Keratinocyte (primary cell): ENCODE measurements at regions not wholly inside any gene's neighbourhood (a gene's known extent, or its start where the extent isn't known, plus 50 kb on each side); places are given as distances from the start of the nearest gene placed in this dataset.

ENCODE experiments used
- EZH2 ChIP-seq: IDR thresholded peaks from one replicate; pipeline ENCODE4 v1.6.1; 2012; ENCODE audit warnings: inconsistent platforms, mild to moderate bottlenecking, low read length, moderate library complexity
- TF ChIP-seq, protein P1 (sequence below), 3 experiments: IDR thresholded peaks in 1 of 3; conservative IDR thresholded peaks in 1 of 3; optimal IDR thresholded peaks in 1 of 3; 2 replicates in 2 of 3; 3 replicates in 1 of 3; pipeline versions ENCODE3 to v1.5.1; 2011; ENCODE audit warnings: low read length in 3 of 3, mild to moderate bottlenecking in 3 of 3, moderate library complexity in 2 of 3, control low read depth in 1 of 3, inconsistent platforms in 1 of 3; ENCODE audit not compliant: insufficient read depth in 2 of 3; ENCODE audit errors: extremely low read depth in 1 of 3

DNA sequence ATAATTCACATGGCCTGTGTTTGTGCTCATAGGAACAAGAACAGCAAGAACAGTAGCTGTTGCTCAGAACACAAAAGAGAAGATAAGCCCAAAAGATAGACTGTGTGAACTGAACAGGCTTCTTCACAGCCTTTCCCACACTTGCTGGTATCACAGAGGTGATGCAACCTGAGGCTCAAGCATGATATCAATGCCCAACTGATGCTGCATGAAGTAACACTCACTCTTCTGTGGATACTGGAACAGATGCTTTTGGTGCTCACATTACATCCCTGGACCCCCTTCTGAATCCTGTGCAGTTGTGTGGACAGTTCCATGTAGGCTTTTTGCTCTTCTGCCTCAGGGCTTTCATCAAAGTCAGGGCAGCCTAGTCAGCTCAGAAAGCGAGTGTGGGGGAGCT, 88.4 kb upstream of the RND3 start:
- TF ChIP-seq, protein P1, sequence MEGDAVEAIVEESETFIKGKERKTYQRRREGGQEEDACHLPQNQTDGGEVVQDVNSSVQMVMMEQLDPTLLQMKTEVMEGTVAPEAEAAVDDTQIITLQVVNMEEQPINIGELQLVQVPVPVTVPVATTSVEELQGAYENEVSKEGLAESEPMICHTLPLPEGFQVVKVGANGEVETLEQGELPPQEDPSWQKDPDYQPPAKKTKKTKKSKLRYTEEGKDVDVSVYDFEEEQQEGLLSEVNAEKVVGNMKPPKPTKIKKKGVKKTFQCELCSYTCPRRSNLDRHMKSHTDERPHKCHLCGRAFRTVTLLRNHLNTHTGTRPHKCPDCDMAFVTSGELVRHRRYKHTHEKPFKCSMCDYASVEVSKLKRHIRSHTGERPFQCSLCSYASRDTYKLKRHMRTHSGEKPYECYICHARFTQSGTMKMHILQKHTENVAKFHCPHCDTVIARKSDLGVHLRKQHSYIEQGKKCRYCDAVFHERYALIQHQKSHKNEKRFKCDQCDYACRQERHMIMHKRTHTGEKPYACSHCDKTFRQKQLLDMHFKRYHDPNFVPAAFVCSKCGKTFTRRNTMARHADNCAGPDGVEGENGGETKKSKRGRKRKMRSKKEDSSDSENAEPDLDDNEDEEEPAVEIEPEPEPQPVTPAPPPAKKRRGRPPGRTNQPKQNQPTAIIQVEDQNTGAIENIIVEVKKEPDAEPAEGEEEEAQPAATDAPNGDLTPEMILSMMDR (optimal IDR thresholded peaks at IDR 0.05 in 1 of 3, IDR thresholded peaks at IDR 0.05 in 1 of 3, conservative IDR thresholded peaks at IDR 0.05 in 1 of 3; ENCODE audit: extremely low read depth in 1 of 3, insufficient read depth in 2 of 3, low read length in 3 of 3): no peak
- no peak for TF ChIP-seq EZH2
